CD4-positive, alpha-beta memory T cell (primary cell): ENCODE measurements at regions not wholly inside any gene's neighbourhood (a gene's known extent, or its start where the extent isn't known, plus 50 kb on each side); places are given as distances from the start of the nearest gene placed in this dataset.

ENCODE experiments used
- CTCF ChIA-PET: fragments of 350-600 bp; sonication (Branson Sonifier 250); formaldehyde crosslinking; loops from one replicate; lab custom pipeline; 2021; ENCODE audit warnings: inconsistent platforms; ENCODE audit not compliant: partially characterized antibody; lab: Charles Lee
- POLR2A ChIA-PET: fragments of 350-600 bp; sonication (Branson Sonifier 250); formaldehyde crosslinking; loops from one replicate; lab custom pipeline; 2021; ENCODE audit not compliant: partially characterized antibody; lab: Charles Lee
- DNase-seq, 5 donors: peaks; one replicate each; pipeline versions ENCODE4 v3.0.0 to v3.0.0-alpha.2; 2020 to 2022; ENCODE audit warnings: mixed read lengths in 1 of 5
- H3K27ac ChIP-seq: one replicate; pipeline ENCODE4 v1.7.0; 2013; ENCODE audit warnings: low read depth, low read length
- H3K27me3 ChIP-seq: 2 replicates; pipeline ENCODE4 v1.7.0; 2013; ENCODE audit warnings: mild to moderate bottlenecking, low read length, moderate library complexity; ENCODE audit not compliant: insufficient read depth
- H3K36me3 ChIP-seq: 2 replicates; pipeline ENCODE4 v1.7.0; 2013; ENCODE audit warnings: mild to moderate bottlenecking, low read length, moderate library complexity; ENCODE audit not compliant: insufficient read depth
- H3K4me1 ChIP-seq: 2 replicates; pipeline ENCODE4 v1.7.0; 2013; ENCODE audit warnings: mild to moderate bottlenecking, low read length, moderate library complexity; ENCODE audit not compliant: insufficient read depth
- H3K4me3 ChIP-seq, 2 donors: one replicate each; pipeline ENCODE4 v1.7.0; 2013; ENCODE audit warnings: low read length in 2 of 2, mild to moderate bottlenecking in 1 of 2
- H3K9me3 ChIP-seq, 2 donors: one replicate each; pipeline ENCODE4 v1.7.0; 2013; ENCODE audit warnings: low read length in 2 of 2, control low read depth in 1 of 2; ENCODE audit not compliant: control insufficient read depth in 1 of 2
- H3K27ac Mint-ChIP-seq, 7 donors: one replicate each; pipeline ENCODE4 v1.8.0; 2020 to 2021; ENCODE audit warnings: mixed read lengths in 7 of 7, mild to moderate bottlenecking in 6 of 7, inconsistent platforms in 3 of 7, moderate library complexity in 3 of 7
- H3K27me3 Mint-ChIP-seq, 2 donors: one replicate each; pipeline ENCODE4 v1.8.0; 2020 to 2021; ENCODE audit warnings: mixed read lengths in 2 of 2
- H3K36me3 Mint-ChIP-seq, 2 donors: one replicate each; pipeline ENCODE4 v1.8.0; 2020 to 2021; ENCODE audit warnings: mixed read lengths in 2 of 2, inconsistent platforms in 1 of 2, mild to moderate bottlenecking in 1 of 2
- H3K4me1 Mint-ChIP-seq, 4 donors: one replicate each; pipeline ENCODE4 v1.8.0; 2020 to 2021; ENCODE audit warnings: mixed read lengths in 4 of 4, mild to moderate bottlenecking in 1 of 4
- H3K4me3 Mint-ChIP-seq, 8 donors: one replicate each; pipeline ENCODE4 v1.8.0; 2020 to 2021; ENCODE audit warnings: mixed read lengths in 8 of 8, mild to moderate bottlenecking in 7 of 8, moderate library complexity in 6 of 8, inconsistent platforms in 3 of 8
- H3K9me3 Mint-ChIP-seq, 8 donors: one replicate each; pipeline ENCODE4 v1.8.0; 2020 to 2021; ENCODE audit warnings: mixed read lengths in 8 of 8, mild to moderate bottlenecking in 5 of 8, inconsistent platforms in 3 of 8, moderate library complexity in 1 of 8
- intact Hi-C: fragments of 100-400 bp; cut with micrococcal nuclease; formaldehyde crosslinking; loops from one replicate; pipeline ENCODE4 v1.15.1; 2023

- Histone ChIP-seq H3K27me3 (no peaks in the 10 kb centered on the region), H3K4me1 (no peaks in the 10 kb centered on the region), H3K9me3 (no peaks in the 10 kb centered on the region), H3K4me3 (no peak overlapping the region), H3K27ac (no peak overlapping the region), H3K36me3 (no peaks in the 10 kb centered on the region)
- Mint-ChIP-seq H3K9me3 (peaks cover 0 to 11% (median 5%) of the 10 kb centered on the region in 8 donors), H3K4me3 (no peak overlapping the region), H3K27me3 (no peaks in the 10 kb centered on the region), H3K27ac (no peak overlapping the region), H3K4me1 (no peaks in the 10 kb centered on the region), H3K36me3 (no peaks in the 10 kb centered on the region)
- DNase-seq = no peak
- ChIA-PET CTCF (no interaction called here), POLR2A (no interaction called here)
- intact Hi-C loops = no loop called here
These were observed 1485.3 kb upstream of the MIR17HG start for GRCh38 chr13:89862011-89862690.

GRCh38 chr13:89862691-89863036 is 1484.8 kb upstream of the MIR17HG start:
- peaks cover 0 to 11% (median 7%) of the 10 kb centered on the region in 8 donors for H3K9me3 Mint-ChIP-seq
- ChIA-PET POLR2A (no interaction called here), CTCF (no interaction called here)
- Histone ChIP-seq H3K9me3 (no peaks in the 10 kb centered on the region), H3K27me3 (no peaks in the 10 kb centered on the region), H3K27ac (no peak overlapping the region), H3K36me3 (no peaks in the 10 kb centered on the region), H3K4me3 (no peak overlapping the region), H3K4me1 (no peaks in the 10 kb centered on the region)
- H3K4me3 Mint-ChIP-seq = no peak overlapping the region
- H3K27ac Mint-ChIP-seq = no peak overlapping the region
- no peaks in the 10 kb centered on the region for H3K4me1 Mint-ChIP-seq
- H3K36me3 Mint-ChIP-seq = no peaks in the 10 kb centered on the region
- H3K27me3 Mint-ChIP-seq = no peaks in the 10 kb centered on the region
- intact Hi-C loops = no loop called here
- DNase-seq = no peak

DNA sequence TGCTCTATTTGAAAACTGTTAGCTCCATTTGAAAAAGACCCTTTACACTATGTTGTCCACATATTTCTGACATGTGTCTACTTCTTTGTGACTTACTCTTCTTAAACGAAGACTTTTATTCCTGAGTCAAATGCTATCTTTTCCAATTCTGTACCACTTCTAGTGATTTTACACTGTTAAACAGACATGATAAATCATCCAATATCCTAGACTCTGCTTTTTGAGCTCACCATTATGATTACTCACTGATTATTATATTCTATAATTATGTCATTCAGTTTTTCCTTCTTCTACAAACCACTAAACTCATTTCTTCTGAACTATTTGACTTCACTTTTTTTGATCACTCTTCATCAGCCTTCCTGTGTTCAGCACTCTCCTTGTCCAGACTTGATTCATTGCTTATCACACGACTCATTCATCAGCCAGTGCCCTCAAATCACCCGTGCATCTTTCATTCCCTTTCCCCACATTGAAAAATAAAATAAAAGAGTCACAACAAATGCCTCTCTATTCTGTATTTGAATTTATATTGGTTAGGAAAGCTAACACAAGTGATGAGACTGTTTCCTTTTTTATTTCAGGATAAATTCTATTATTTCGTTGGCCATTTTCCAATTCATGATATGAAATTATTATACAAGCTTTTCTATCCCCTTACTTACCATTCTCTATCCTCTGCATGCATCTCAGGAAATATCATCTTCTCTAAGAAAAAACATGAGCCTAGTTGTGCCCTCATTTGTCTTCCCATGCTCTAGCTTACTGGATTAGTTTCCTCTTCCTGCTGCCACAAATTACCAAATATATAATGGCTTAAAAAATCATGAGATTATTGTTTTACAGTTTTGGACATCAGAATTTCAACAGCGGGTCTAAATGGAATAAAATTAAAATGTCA is 1482.1 kb upstream of the MIR17HG start:
- Histone ChIP-seq H3K36me3 (no peaks in the 10 kb centered on the region), H3K27me3 (no peaks in the 10 kb centered on the region), H3K4me3 (no peak overlapping the region), H3K9me3 (no peaks in the 10 kb centered on the region), H3K4me1 (no peaks in the 10 kb centered on the region), H3K27ac (no peak overlapping the region)
- H3K9me3 Mint-ChIP-seq = peaks cover 4 to 15% (median 8%) of the 10 kb centered on the region in 8 donors
- intact Hi-C loops = no loop called here
- ChIA-PET POLR2A (no interaction called here), CTCF (no interaction called here)
- H3K27me3 Mint-ChIP-seq = no peaks in the 10 kb centered on the region
- H3K4me3 Mint-ChIP-seq = no peak overlapping the region
- no peaks in the 10 kb centered on the region for H3K36me3 Mint-ChIP-seq
- no peak overlapping the region for H3K27ac Mint-ChIP-seq
- no peak for DNase-seq
- no peaks in the 10 kb centered on the region for H3K4me1 Mint-ChIP-seq

DNA sequence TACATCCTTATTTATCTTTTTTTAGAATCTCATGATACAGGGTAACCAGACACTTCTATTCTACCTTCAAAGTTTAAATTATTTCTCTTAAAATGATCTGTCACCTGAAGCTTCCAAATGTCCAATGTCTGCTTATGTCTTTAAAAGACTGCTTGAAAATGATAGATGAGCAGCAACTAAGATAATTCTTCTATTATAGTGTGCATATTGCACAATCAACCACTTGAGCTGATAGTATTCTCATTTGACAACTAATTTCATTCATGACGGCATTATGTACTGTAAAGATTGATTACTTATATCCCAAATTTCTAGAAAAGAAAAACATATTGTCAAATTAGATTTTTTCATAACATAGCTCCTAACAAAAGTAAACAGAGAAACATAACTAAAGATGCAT is 1478.2 kb upstream of the MIR17HG start:
- Histone ChIP-seq H3K36me3 (no peaks in the 10 kb centered on the region), H3K4me3 (no peak overlapping the region), H3K9me3 (no peaks in the 10 kb centered on the region), H3K27me3 (no peaks in the 10 kb centered on the region), H3K4me1 (no peaks in the 10 kb centered on the region), H3K27ac (no peak overlapping the region)
- no peaks in the 10 kb centered on the region for H3K27me3 Mint-ChIP-seq
- no peaks in the 10 kb centered on the region for H3K4me1 Mint-ChIP-seq
- H3K27ac Mint-ChIP-seq = no peak overlapping the region
- intact Hi-C loops = no loop called here
- no peak overlapping the region for H3K4me3 Mint-ChIP-seq
- ChIA-PET POLR2A (no interaction called here), CTCF (no interaction called here)
- no peaks in the 10 kb centered on the region for H3K36me3 Mint-ChIP-seq
- DNase-seq = no peak
- H3K9me3 Mint-ChIP-seq = peaks cover 0 to 12% (median 6%) of the 10 kb centered on the region in 8 donors

DNA sequence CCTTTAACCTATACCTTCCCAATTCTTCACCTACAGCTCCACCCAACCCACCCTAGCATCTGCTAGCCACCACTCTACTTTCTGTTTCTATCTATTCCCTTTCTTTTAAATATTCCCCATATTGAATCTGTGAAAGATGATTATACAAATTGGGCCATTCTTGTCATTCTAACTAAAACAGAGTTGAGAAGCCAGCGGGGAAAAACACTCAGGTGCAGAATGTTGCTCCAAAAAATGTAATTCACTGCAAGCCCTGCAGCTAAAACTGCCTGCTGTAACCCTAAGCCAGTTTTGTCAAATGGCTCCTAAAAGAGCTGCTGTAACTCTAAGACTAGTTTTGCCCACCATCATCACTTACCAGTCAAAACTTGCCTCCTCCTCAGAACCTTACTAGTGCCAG is 1468.6 kb upstream of the MIR17HG start:
- no peak overlapping the region for H3K4me3 Mint-ChIP-seq
- H3K27ac Mint-ChIP-seq = no peak overlapping the region
- Histone ChIP-seq H3K9me3 (no peaks in the 10 kb centered on the region), H3K4me1 (no peaks in the 10 kb centered on the region), H3K36me3 (no peaks in the 10 kb centered on the region), H3K4me3 (no peak overlapping the region), H3K27ac (no peak overlapping the region), H3K27me3 (no peaks in the 10 kb centered on the region)
- no peaks in the 10 kb centered on the region for H3K27me3 Mint-ChIP-seq
- ChIA-PET POLR2A (no interaction called here), CTCF (no interaction called here)
- no peaks in the 10 kb centered on the region for H3K4me1 Mint-ChIP-seq
- peaks cover 0 to 7% (median 3%) of the 10 kb centered on the region in 8 donors for H3K9me3 Mint-ChIP-seq
- intact Hi-C loops = no loop called here
- H3K36me3 Mint-ChIP-seq = no peaks in the 10 kb centered on the region
- no peak for DNase-seq

- no peaks in the 10 kb centered on the region for H3K4me1 Mint-ChIP-seq
- Histone ChIP-seq H3K27me3 (no peaks in the 10 kb centered on the region), H3K36me3 (no peaks in the 10 kb centered on the region), H3K9me3 (peaks cover 0 to 6% of the 10 kb centered on the region in 2 donors), H3K4me3 (no peak overlapping the region), H3K4me1 (no peaks in the 10 kb centered on the region), H3K27ac (no peak overlapping the region)
- no peak overlapping the region for H3K4me3 Mint-ChIP-seq
- intact Hi-C loops = no loop called here
- CTCF ChIA-PET = no interaction called here
- POLR2A ChIA-PET = no interaction called here
- H3K36me3 Mint-ChIP-seq = no peaks in the 10 kb centered on the region
- no peaks in the 10 kb centered on the region for H3K27me3 Mint-ChIP-seq
- no peak overlapping the region for H3K27ac Mint-ChIP-seq
- DNase-seq = no peak
- peaks cover 0 to 9% (median 4%) of the 10 kb centered on the region in 8 donors for H3K9me3 Mint-ChIP-seq
These were observed 1467.3 kb upstream of the MIR17HG start for GRCh38 chr13:89880201-89880600.

GRCh38 chr13:89883893-89884448 is 1463.5 kb upstream of the MIR17HG start:
- ChIA-PET POLR2A (no interaction called here), CTCF (no interaction called here)
- Mint-ChIP-seq H3K27ac (no peak overlapping the region), H3K27me3 (no peaks in the 10 kb centered on the region), H3K36me3 (no peaks in the 10 kb centered on the region), H3K4me1 (no peaks in the 10 kb centered on the region), H3K4me3 (no peak overlapping the region), H3K9me3 (peaks cover 0 to 9% (median 6%) of the 10 kb centered on the region in 8 donors)
- Histone ChIP-seq H3K4me3 (no peak overlapping the region), H3K9me3 (peaks cover 0 to 6% of the 10 kb centered on the region in 2 donors), H3K27ac (no peak overlapping the region), H3K36me3 (no peaks in the 10 kb centered on the region), H3K27me3 (no peaks in the 10 kb centered on the region), H3K4me1 (no peaks in the 10 kb centered on the region)
- intact Hi-C loops = no loop called here
- no peak for DNase-seq
